ENCODE measurements at regions not wholly inside any gene's neighbourhood (a gene's known extent, or its start where the extent isn't known, plus 50 kb on each side); places are given as distances from the start of the nearest gene placed in this dataset.
"Not testable (repeated sequence)": the region's sequence is repeated elsewhere in the genome, so short reads cannot be mapped to it uniquely, and the experiment has no call there.

GRCh38 chr18:5024741-5025140 is 172.3 kb downstream of the AKAIN1 start:
- DNase-seq (ENCODE audit: low read depth in 3 of 3, low spot score in 1 of 3), result no peak

GRCh38 chr18:5021558-5021957 is 175.5 kb downstream of the AKAIN1 start:
- no peak for DNase-seq (ENCODE audit: low read depth in 3 of 3, low spot score in 1 of 3)

GRCh38 chr18:5015213-5015612 is 181.8 kb downstream of the AKAIN1 start:
- DNase-seq (ENCODE audit: low read depth in 3 of 3, low spot score in 1 of 3), result no peak

- not testable (repeated sequence) for DNase-seq (ENCODE audit: low read depth in 3 of 3, low spot score in 1 of 3)
Observed at GRCh38 chr18:5004031-5004820, 192.8 kb downstream of the AKAIN1 start.

- DNase-seq (ENCODE audit: low read depth in 3 of 3, low spot score in 1 of 3), result no peak
Observed at GRCh38 chr18:4994710-4995109, 202.3 kb downstream of the AKAIN1 start.

GRCh38 chr18:4987452-4988405 is 209.3 kb downstream of the AKAIN1 start:
- DNase-seq (ENCODE audit: low read depth in 3 of 3, low spot score in 1 of 3), result no peak

- no peak for DNase-seq (ENCODE audit: low read depth in 3 of 3, low spot score in 1 of 3)
Observed at GRCh38 chr18:4986677-4987076, 210.4 kb downstream of the AKAIN1 start.

GRCh38 chr18:4986066-4986465 is 211.0 kb downstream of the AKAIN1 start:
- no peak for DNase-seq (ENCODE audit: low read depth in 3 of 3, low spot score in 1 of 3)

GRCh38 chr18:4961121-4961909 is 235.7 kb downstream of the AKAIN1 start:
- DNase-seq (ENCODE audit: low read depth in 3 of 3, low spot score in 1 of 3), result no peak

GRCh38 chr18:4960578-4960977 is 236.5 kb downstream of the AKAIN1 start:
- no peak for DNase-seq (ENCODE audit: low read depth in 3 of 3, low spot score in 1 of 3)

- no peak for DNase-seq (ENCODE audit: low read depth in 3 of 3, low spot score in 1 of 3)
Observed at GRCh38 chr18:4931209-4931608, 265.8 kb downstream of the AKAIN1 start.

GRCh38 chr18:4921548-4921947 is 275.5 kb downstream of the AKAIN1 start:
- DNase-seq (ENCODE audit: low read depth in 3 of 3, low spot score in 1 of 3), result no peak

- not testable (repeated sequence) for DNase-seq (ENCODE audit: low read depth in 3 of 3, low spot score in 1 of 3)
Observed at GRCh38 chr18:4917509-4917908, 279.5 kb downstream of the AKAIN1 start.

GRCh38 chr18:4908328-4908727 is 288.7 kb downstream of the AKAIN1 start:
- DNase-seq (ENCODE audit: low read depth in 3 of 3, low spot score in 1 of 3), result no peak

- DNase-seq (ENCODE audit: low read depth in 3 of 3, low spot score in 1 of 3), result no peak
Observed at GRCh38 chr18:4906856-4907255, 290.2 kb downstream of the AKAIN1 start.

- no peak for DNase-seq (ENCODE audit: low read depth in 3 of 3, low spot score in 1 of 3)
Observed at GRCh38 chr18:4888251-4889040, 308.6 kb downstream of the AKAIN1 start.

GRCh38 chr18:4878480-4878879 is 318.6 kb downstream of the AKAIN1 start:
- no peak for DNase-seq (ENCODE audit: low read depth in 3 of 3, low spot score in 1 of 3)

GRCh38 chr18:4871197-4871596 is 325.9 kb downstream of the AKAIN1 start:
- DNase-seq (ENCODE audit: low read depth in 3 of 3, low spot score in 1 of 3), result no peak

GRCh38 chr18:4870177-4870773 is 326.8 kb downstream of the AKAIN1 start:
- DNase-seq (ENCODE audit: low read depth in 3 of 3, low spot score in 1 of 3), result no peak

- no peak for DNase-seq (ENCODE audit: low read depth in 3 of 3, low spot score in 1 of 3)
Observed at GRCh38 chr18:4869155-4869554, 327.9 kb downstream of the AKAIN1 start.

Measured in stimulated activated CD4-positive, alpha-beta T cell treated with anti-CD3 and anti-CD28 coated beads, TNF-alpha, amount 100 ng/mL, for 1 hour (primary cell).